Medulla oblongata (tissue), 1 donor: ENCODE measurements at regions not wholly inside any gene's neighbourhood (a gene's known extent, or its start where the extent isn't known, plus 50 kb on each side); places are given as distances from the start of the nearest gene placed in this dataset.
"Not testable (repeated sequence)": the region's sequence is repeated elsewhere in the genome, so short reads cannot be mapped to it uniquely, and the experiment has no call there.

Experiments
- DNase-seq: peaks from one replicate; pipeline ENCODE4 v3.0.0-alpha.2; 2015; ENCODE audit errors: extremely low spot score

DNA sequence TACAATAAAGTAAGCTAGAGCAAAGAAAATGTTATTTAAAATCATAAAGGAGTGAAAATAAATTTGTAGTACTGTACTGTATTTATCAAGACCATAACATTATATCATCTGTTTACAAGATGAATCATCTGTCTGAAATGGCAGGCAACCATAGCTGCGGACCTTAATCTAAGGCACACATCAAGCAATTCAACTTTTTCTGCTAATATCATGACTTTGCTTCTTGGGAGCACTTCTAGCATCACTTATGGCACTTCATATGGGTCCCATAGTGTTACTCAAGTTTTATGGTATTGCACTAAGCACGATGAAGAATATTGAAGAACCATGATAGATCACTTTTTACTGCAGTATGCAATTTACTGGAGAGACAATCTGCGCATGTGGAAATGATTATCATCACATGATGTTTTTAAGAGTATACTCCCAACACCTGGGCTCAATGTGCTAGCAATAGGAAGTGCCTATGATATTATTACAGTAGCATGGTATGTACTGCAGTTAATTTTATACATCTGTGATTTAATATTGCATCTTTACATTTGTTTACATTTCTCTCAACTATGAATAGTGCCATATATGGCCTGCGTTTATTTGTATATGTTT lies 137.7 kb upstream of the NECTIN3 start:
- no peak for DNase-seq

DNA sequence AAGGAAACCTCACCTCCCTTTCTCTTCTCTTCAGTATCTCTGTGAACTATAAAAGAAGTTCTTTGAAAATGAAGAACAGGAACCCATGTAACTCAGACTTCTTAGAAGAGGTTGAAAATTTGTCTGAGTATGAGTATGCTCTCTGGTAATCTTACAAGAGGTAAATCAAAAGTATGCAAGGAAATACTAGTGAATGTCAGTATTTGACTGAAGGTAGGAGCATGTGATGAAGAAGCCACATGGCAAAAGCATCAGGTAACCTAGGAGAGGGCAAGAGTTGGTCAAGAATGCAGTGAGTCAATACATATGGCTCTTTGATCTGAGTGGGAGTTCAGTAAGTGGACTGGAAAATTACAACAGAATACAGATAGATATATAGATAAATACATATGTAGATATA lies 133.0 kb upstream of the NECTIN3 start:
- no peak for DNase-seq

DNA sequence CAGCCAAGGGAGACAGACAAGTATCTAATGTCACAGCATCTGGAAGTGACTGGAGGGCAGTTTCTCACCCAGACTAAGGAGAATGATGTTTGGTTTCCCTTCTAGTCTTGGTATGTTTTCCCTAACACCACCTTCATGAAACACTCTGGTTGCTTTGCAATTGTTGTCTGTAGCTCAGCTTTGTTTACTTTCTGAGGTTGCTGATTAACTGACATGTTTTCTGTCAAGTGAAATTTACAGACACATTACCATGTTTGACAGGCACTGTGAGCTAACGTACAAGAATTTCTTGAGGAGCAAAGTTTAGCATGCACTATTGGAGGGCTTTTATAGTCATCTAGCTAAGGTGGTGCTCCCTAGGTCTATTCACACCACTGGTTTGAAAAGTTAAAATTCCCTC lies 131.6 kb upstream of the NECTIN3 start:
- no peak for DNase-seq

DNA sequence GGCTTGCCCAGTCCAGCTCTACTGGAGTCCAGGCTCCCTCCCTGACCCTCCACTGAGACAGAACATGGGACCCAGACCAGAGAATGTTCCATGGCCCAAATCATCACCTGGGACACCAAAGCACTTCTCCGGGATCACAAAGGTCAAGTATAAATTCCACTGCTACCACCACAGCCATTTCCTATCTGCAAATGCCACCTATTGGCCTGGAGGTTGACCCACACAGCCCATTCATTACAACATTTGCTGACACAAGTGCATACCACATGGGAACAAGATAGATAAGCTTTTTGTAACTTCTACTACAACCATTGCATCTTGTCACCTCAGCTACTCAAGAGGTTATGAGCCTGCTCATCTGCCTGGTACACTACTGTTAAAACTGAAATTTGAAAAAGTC lies 126.8 kb upstream of the NECTIN3 start:
- no peak for DNase-seq

- DNase-seq: no peak
These were observed 124.8 kb upstream of the NECTIN3 start for GRCh38 chr3:110946810-110947209.

DNA sequence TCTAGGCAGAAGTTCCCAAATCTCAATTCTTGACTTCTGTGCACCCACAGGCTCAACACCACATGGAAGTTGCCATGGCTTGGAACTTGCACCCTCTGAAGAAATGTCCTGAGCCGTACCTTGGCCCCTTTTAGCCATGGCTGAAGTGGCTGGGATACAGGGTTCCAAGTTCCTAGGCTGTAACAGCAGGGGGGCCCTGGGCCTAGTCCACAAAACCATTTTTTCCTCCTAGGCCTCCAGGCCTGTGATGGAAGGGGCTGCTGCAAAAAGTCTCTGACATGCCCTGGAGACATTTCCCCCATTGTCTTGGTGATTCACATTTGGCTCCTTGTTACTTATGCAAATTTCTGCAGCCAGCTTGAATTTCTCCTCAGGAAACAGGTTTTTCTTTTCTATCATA lies 122.4 kb upstream of the NECTIN3 start:
- DNase-seq: not testable (repeated sequence)

DNA sequence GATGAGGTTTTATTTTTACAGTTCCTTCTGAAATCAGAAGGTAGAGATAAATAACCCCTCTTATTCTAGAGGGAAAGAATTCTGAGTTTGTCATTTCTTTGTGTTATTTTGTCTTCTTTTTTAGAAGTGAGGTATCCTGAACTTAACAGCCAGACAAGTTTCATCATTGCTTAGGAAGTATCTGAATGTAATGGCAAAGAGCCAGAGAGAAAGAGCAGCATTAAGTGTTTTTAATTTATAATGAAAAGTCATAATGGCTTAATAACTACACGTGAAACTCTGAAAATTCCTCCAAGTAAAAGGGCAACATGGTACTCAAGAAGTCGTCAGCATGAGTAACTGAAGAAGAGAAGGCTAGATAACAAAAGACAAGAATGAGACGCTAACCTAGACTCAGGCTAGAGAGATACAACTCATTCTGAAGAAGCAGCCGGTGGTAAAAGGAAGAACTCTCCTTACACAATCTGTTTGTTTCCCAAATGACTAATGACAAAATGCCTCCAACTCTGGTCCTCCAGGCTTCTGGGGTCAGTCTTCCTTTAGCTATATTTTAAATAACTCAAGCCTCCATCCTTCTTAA lies 116.2 kb upstream of the NECTIN3 start:
- DNase-seq: no peak

- no peak for DNase-seq
These were observed 115.5 kb upstream of the NECTIN3 start for GRCh38 chr3:110956081-110956480.

- DNase-seq: no peak
These were observed 114.2 kb upstream of the NECTIN3 start for GRCh38 chr3:110957247-110958025.

DNA sequence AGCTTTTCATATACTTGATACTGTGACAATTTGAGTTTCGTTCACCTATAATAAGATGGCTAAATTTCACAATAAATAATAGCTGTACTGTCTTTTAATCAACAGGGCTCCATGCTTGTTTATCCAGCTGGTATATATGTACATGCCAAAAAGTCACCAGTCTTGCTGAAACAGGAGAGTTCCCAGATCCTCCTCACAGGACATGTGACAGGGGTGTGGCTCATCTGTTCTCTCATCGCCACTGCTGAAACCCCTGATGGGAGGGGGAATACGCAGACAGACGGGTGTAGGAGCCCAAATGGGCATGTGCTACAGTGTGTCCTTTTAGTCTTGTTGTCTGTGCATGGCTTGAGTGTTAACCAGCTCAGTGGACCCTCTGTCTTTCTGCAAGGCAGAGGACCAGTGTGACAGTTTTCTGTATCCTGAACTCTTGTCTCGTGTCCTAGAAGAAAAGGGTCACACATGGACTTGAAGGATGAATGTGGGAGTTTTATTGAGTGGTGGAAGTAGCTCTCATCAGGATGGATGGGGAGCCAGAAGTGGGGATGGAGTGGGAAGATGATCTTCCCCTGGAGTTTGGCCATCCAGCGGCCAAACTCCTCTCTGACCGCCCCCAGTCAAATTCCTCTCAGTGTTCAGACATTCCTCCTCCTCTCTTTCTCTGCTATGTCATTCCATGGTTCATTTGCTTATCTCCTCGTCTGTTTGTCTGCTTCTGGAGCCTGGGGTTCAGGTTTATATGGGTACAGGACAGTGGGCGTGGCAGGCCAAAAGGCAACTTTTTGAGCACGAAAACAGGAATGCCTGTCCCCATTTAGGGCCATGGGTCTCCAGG lies 113.1 kb upstream of the NECTIN3 start:
- DNase-seq: no peak

DNA sequence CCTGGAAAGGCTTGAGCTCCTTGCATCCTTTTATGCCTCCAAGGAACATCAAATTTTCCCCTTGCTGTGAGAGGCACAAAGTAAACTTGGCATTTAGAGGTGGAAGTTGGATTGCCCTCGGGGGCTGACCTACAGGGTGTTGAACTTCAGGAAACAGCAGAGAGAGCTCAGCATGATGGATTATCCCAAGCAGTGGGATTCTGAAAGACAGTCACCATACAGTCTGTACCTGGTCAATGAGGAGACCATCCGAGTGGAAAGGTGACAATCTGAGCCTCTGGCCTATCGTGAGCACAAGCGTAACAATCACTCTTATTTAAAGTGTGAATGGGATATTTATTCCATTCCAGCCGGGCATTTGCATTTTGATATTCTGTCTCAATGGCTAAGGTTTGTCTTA lies 105.6 kb upstream of the NECTIN3 start:
- DNase-seq: no peak

GRCh38 chr3:110966966-110967663 lies 104.5 kb upstream of the NECTIN3 start:
- no peak for DNase-seq

DNA sequence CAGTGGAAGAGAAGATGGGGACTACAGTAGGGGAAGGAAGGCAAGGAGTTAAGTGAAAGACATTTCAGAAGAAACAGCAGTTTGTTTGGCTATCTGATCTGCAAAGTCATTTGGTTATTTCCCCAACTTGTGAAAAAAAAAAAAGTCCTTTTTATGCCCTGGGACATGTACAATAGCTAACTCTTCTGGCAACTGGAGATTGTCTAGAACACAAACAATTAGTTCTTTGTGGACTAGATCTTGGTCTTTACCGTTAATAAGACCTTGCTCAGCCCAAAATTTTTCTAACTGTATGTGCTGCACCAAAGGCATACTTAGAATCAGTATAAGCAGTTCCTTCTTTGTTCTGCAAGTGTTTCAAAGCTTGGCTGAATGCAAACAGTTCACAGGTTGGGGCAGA lies 103.5 kb upstream of the NECTIN3 start:
- DNase-seq: no peak

- no peak for DNase-seq
These were observed 102.1 kb upstream of the NECTIN3 start for GRCh38 chr3:110969229-110970211.

DNA sequence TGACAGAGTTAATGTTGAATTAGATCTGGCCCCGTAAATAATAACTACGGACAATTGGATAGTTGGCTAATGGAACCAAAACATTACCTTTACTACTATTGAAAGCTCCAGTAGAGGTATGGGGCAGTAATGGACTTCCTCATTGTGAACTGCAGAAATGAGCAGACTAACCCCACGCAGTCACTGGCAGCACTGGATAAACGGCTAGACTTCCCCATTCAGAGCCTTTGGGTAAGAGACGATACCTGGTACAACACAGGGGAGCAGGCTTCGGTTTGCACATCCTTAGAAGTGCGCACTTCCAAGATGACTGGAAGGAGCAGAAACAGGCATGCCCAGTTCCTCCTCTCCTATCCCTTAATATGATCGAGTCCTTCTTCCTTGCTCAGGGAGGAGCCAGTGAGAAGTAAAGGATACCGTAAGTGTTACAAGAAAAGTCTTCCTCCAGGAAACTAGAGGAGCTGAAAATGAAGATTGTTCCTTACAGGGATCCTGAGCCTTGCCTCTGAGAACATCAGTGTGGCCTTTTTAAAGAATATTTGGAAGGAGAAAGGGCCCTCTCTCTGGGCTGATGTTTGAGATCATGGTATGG lies 100.5 kb upstream of the NECTIN3 start:
- no peak for DNase-seq

GRCh38 chr3:110973263-110973895 lies 98.2 kb upstream of the NECTIN3 start:
- no peak for DNase-seq

- no peak for DNase-seq
These were observed 96.7 kb upstream of the NECTIN3 start for GRCh38 chr3:110974902-110975301.

DNA sequence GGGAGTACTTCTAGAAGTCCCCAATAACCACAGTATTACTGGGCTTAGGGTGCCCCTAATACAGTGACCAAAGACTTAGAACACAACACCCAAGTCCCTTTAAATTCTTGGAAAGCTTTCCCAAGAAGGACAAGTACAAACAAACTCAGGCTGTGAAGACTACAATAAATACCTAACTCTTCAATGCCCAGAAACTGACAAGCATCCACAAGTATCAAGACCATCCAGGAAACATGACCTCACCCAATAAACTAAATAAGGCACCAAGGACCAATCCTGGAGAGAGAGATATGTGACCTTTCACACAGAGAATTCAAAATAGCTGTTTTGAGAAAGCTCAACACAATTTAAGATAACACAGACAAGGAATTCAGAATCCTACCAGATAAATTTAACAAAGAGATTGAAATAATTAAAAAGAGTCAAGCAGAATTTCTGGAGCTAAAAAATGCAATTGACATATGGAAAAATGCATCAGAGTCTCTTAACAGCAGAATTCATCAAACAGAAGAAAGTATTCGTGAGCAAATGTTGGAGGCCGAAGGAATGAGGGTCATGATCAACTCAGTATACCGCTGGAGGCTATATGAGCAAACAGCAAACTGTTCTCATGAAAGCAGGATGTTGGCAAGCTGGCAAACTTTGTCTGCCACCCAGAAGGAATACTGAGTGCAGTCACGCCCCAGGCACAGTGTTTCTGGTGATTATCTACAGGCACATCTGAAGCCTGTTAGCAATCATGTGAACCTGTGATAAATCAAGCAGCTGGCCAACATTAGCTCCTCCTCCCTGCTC lies 87.0 kb upstream of the NECTIN3 start:
- DNase-seq: no peak

DNA sequence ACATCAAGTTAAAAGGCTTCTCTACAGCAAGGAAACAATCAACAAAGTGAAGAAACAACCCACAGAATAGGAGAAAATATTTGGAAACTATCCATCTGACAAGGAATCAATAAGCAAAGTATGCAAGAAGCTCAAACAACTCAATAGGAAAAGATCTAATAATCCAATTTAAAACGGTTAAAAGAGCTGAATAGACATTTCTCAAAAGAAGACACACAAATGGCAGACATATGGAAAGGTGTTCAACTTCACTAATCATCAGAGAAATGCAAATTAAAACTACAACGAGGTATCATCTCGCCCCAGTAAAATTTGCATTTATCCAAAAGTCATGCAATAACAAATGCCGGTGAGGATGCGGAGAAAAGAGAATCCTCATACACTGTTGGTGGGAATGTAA lies 82.2 kb upstream of the NECTIN3 start:
- DNase-seq: no peak
